ENCODE measurements at regions not wholly inside any gene's neighbourhood (a gene's known extent, or its start where the extent isn't known, plus 50 kb on each side); places are given as distances from the start of the nearest gene placed in this dataset.

- TF ChIP-seq AKNA (CRISPR knock-in tag; IDR thresholded peaks at IDR 0.05; ENCODE audit: borderline replicate concordance), result no peak
- no peak for TF ChIP-seq NPAS2 (CRISPR knock-in tag; IDR thresholded peaks at IDR 0.05; ENCODE audit: borderline replicate concordance)
- TF ChIP-seq ZNF607 (CRISPR knock-in tag; IDR thresholded peaks at IDR 0.05; ENCODE audit: borderline replicate concordance), result no peak
- peak; percentile 61 for TF ChIP-seq ZNF800 (CRISPR knock-in tag; IDR thresholded peaks at IDR 0.05)
- TF ChIP-seq ZNF407 (CRISPR knock-in tag; IDR thresholded peaks at IDR 0.05; ENCODE audit: not compliant biosample characterization), result no peak
- TF ChIP-seq RARA (CRISPR knock-in tag; IDR thresholded peaks at IDR 0.05), result peak; percentile 97
- no peak for TF ChIP-seq ZNF776 (CRISPR knock-in tag; IDR thresholded peaks at IDR 0.05)
- TF ChIP-seq ZSCAN30 (CRISPR knock-in tag; IDR thresholded peaks at IDR 0.05), result 0 out of 2 replicates have a peak, but pooled peaks have one; percentile 36
- TF ChIP-seq ZNF547 (CRISPR knock-in tag; IDR thresholded peaks at IDR 0.05), result no peak; the same call in 1 of the 2 replicates
- peak; percentile 5; the same call in 1 of the 2 replicates for TF ChIP-seq ZNF501 (CRISPR knock-in tag; IDR thresholded peaks at IDR 0.05)
- TF ChIP-seq ZNF253 (CRISPR knock-in tag; IDR thresholded peaks at IDR 0.05; ENCODE audit: borderline replicate concordance), result no peak; the same call in 1 of the 2 replicates
- no peak for TF ChIP-seq ZNF639 (CRISPR knock-in tag; conservative IDR thresholded peaks at IDR 0.05)
- TF ChIP-seq KLF16 (CRISPR knock-in tag; IDR thresholded peaks at IDR 0.05), result peak in 1 of 2 experiments; percentile 90; a peak in 2 of 4 replicates
Measured at GRCh38 chr14:101289230-101289690, 272.0 kb upstream of the DIO3 start (continued).
